ENCODE measurements at regions not wholly inside any gene's neighbourhood (a gene's known extent, or its start where the extent isn't known, plus 50 kb on each side); places are given as distances from the start of the nearest gene placed in this dataset.

GRCh38 chr22:49402169-49402568 lies 425.5 kb downstream of the BRD1 start:
- Histone ChIP-seq H3K27me3 (ENCODE audit: control insufficient read depth, insufficient read depth, low read length) (no peaks in the 10 kb centered on the region), H4K20me1 (ENCODE audit: insufficient read depth, low read length) (no peaks in the 10 kb centered on the region), H3K4me3 (ENCODE audit: insufficient read depth, low read depth, low read length) (no peak overlapping the region), H3K9me3 (ENCODE audit: control insufficient read depth, insufficient read depth, low read length) (peaks cover 63% of the 10 kb centered on the region), H3K4me1 (ENCODE audit: control insufficient read depth, insufficient read depth, low read length) (no peaks in the 10 kb centered on the region), H2BK5ac (ENCODE audit: low read depth, low read length, poor library complexity, severe bottlenecking) (no peak overlapping the region), H4K5ac (ENCODE audit: low read depth, low read length) (no peak overlapping the region), H2AK5ac (ENCODE audit: low read depth, low read length) (no peak overlapping the region), H3K79me1 (ENCODE audit: low read depth in 1 of 2, low read length in 2 of 2) (no peaks in the 10 kb centered on the region), H4K8ac (ENCODE audit: low read depth in 2 of 2, low read length in 2 of 2) (no peak overlapping the region), H3K4ac (ENCODE audit: low read depth, low read length) (no peak overlapping the region), H3K36me3 (ENCODE audit: control insufficient read depth, insufficient read depth, low read length) (no peaks in the 10 kb centered on the region), H3K27ac (ENCODE audit: insufficient read depth, low read length) (no peak overlapping the region), H3K23ac (ENCODE audit: low read depth, low read length) (no peak overlapping the region), H2BK15ac (ENCODE audit: low read depth, low read length) (no peak overlapping the region), H3K56ac (ENCODE audit: extremely low read depth, insufficient read depth, low read length) (no peak overlapping the region), H3K18ac (ENCODE audit: low read depth, low read length) (no peak overlapping the region), H2AFZ (replicated peaks; ENCODE audit: low read length, poor library complexity) (no peak overlapping the region), H4K91ac (ENCODE audit: insufficient read depth, low read depth, low read length) (no peak overlapping the region), H3K9ac (ENCODE audit: low read depth, low read length) (no peak overlapping the region), H3K4me2 (ENCODE audit: low read depth, low read length) (no peak overlapping the region), H2BK120ac (ENCODE audit: low read depth, low read length) (no peak overlapping the region), H2AK9ac (replicated peaks; ENCODE audit: low read depth, low read length, poor library complexity) (no peak overlapping the region), H3K9me1 (ENCODE audit: insufficient read depth, low read length) (no peaks in the 10 kb centered on the region), H3K14ac (replicated peaks; ENCODE audit: low read depth, low read length) (no peak overlapping the region), H2BK20ac (ENCODE audit: low read depth, low read length) (no peak overlapping the region)
- ChIA-PET CTCF (no interaction called here), POLR2A (ENCODE audit: unreplicated experiment) (no interaction called here)
- ATAC-seq (ENCODE audit: low read depth) (no peak), DNase-seq (no peak)
- dilution Hi-C loops (cut with HindIII; ENCODE audit: low sequenced_read_pairs, unreplicated experiment) (no loop called here), intact Hi-C loops (cut with micrococcal nuclease) (no loop called here), in situ Hi-C loops (cut with MboI; ENCODE audit: low sequenced_read_pairs) (no loop called here)
- BruUV-seq (replicated peaks), result no TSS peak
- TF ChIP-seq ELK1 (IDR thresholded peaks at IDR 0.05; ENCODE audit: borderline replicate concordance, low read depth, low read length) (no peak), POLR2A (IDR thresholded peaks at IDR 0.05; ENCODE audit: low read depth, low read length) (no peak), MAZ (IDR thresholded peaks at IDR 0.05; ENCODE audit: borderline replicate concordance, low read depth, low read length) (no peak), CEBPB (IDR thresholded peaks at IDR 0.05; ENCODE audit: low read depth, low read length) (no peak), RAD21 (IDR thresholded peaks at IDR 0.05; ENCODE audit: low read length) (no peak), SMC3 (IDR thresholded peaks at IDR 0.05; ENCODE audit: low read depth, low read length) (no peak), RCOR1 (IDR thresholded peaks at IDR 0.05; ENCODE audit: insufficient replicate concordance, low read length) (no peak), CTCF (conservative IDR thresholded peaks at IDR 0.05; ENCODE audit: low read depth, low read length) (no peak), RFX5 (IDR thresholded peaks at IDR 0.05; ENCODE audit: low read depth, low read length) (no peak), NFE2L2 (IDR thresholded peaks at IDR 0.05; ENCODE audit: low read depth, low read length) (no peak), MAFK (IDR thresholded peaks at IDR 0.05; ENCODE audit: low read depth, low read length) (no peak), BHLHE40 (IDR thresholded peaks at IDR 0.05; ENCODE audit: low read depth, low read length) (no peak), MXI1 (IDR thresholded peaks at IDR 0.05; ENCODE audit: borderline replicate concordance, low read depth, low read length) (no peak), CHD1 (IDR thresholded peaks at IDR 0.05; ENCODE audit: low read depth, low read length) (no peak), FOS (IDR thresholded peaks at IDR 0.05; ENCODE audit: low read depth, low read length) (no peak)
- TF ChIP-seq, protein P1, sequence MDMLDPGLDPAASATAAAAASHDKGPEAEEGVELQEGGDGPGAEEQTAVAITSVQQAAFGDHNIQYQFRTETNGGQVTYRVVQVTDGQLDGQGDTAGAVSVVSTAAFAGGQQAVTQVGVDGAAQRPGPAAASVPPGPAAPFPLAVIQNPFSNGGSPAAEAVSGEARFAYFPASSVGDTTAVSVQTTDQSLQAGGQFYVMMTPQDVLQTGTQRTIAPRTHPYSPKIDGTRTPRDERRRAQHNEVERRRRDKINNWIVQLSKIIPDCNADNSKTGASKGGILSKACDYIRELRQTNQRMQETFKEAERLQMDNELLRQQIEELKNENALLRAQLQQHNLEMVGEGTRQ (IDR thresholded peaks at IDR 0.05; ENCODE audit: low read depth, low read length), result no peak
- 80% methylated on average over 1 of the region's 12 CpGs; no CpG with 5 or more reads in 1 of the 2 experiments for WGBS, 2 experiments (ENCODE audit: extremely low coverage in 2 of 2, insufficient read length in 1 of 2)

Measured in IMR-90 (cell line).